WTC11 (cell line): ENCODE measurements at regions not wholly inside any gene's neighbourhood (a gene's known extent, or its start where the extent isn't known, plus 50 kb on each side); places are given as distances from the start of the nearest gene placed in this dataset.
A peak's percentile ranks its signal among the peaks of the same experiment; 100 is the strongest.
"Not testable (repeated sequence)": the region's sequence is repeated elsewhere in the genome, so short reads cannot be mapped to it uniquely, and the experiment has no call there.

ENCODE experiments used
- ATAC-seq: fragments of 200-7000 bp; cut with Tn5 transposase; 2 replicates; pipeline ENCODE4 v1.10.0; 2021; ENCODE audit warnings: mild to moderate bottlenecking, moderate library complexity
- CTCF ChIA-PET: fragments of 300-600 bp; sonication (Branson Sonifier 250); formaldehyde crosslinking; loops from one replicate; lab custom pipeline; 2021; ENCODE audit warnings: antibody characterized with exemption; lab: Charles Lee
- POLR2A ChIA-PET: fragments of 350-600 bp; sonication (Branson Sonifier 250); formaldehyde crosslinking; loops from one replicate; lab custom pipeline; 2021; ENCODE audit warnings: antibody characterized with exemption; lab: Charles Lee
- DNase-seq: peaks from one replicate; pipeline ENCODE4 v3.0.0; 2021; ENCODE audit warnings: low spot score
- H3K27ac Mint-ChIP-seq: 2 replicates; pipeline ENCODE4 v1.8.0; 2021; ENCODE audit warnings: mixed read lengths
- H3K27me3 Mint-ChIP-seq: 2 replicates; pipeline ENCODE4 v1.8.0; 2021; ENCODE audit warnings: low read depth, mild to moderate bottlenecking, moderate library complexity, mixed read lengths
- H3K36me3 Mint-ChIP-seq: 2 replicates; pipeline ENCODE4 v1.8.0; 2021; ENCODE audit warnings: mixed read lengths
- H3K4me1 Mint-ChIP-seq: 2 replicates; pipeline ENCODE4 v1.8.0; 2022; ENCODE audit warnings: mixed read lengths
- H3K4me3 Mint-ChIP-seq: 2 replicates; pipeline ENCODE4 v1.8.0; 2021; ENCODE audit warnings: mild to moderate bottlenecking, moderate library complexity, mixed read lengths
- H3K9me3 Mint-ChIP-seq: 2 replicates; pipeline ENCODE4 v1.8.0; 2021; ENCODE audit warnings: mixed read lengths
- AFF4 ChIP-seq: sonication (generic); formaldehyde crosslinking; IDR thresholded peaks from 2 replicates; pipeline ENCODE4 v1.8.1; 2023; ENCODE audit warnings: mild to moderate bottlenecking, missing genetic modification reagents, borderline replicate concordance
- CBFB ChIP-seq: sonication (generic); formaldehyde crosslinking; IDR thresholded peaks from 2 replicates; pipeline ENCODE4 v1.8.1; 2022; ENCODE audit warnings: mild to moderate bottlenecking, low read depth, missing genetic modification reagents
- CREM ChIP-seq: sonication (generic); formaldehyde crosslinking; IDR thresholded peaks from 2 replicates; pipeline ENCODE4 v1.8.1; 2022; ENCODE audit warnings: mild to moderate bottlenecking, missing genetic modification reagents, moderate library complexity
- ETV6 ChIP-seq: sonication (generic); formaldehyde crosslinking; IDR thresholded peaks from 2 replicates; pipeline ENCODE4 v1.8.1; 2022; ENCODE audit warnings: mild to moderate bottlenecking, missing genetic modification reagents
- FOXP4 ChIP-seq: sonication (generic); formaldehyde crosslinking; IDR thresholded peaks from 2 replicates; pipeline ENCODE4 v1.8.0; 2022; ENCODE audit warnings: mild to moderate bottlenecking, missing genetic modification reagents
- SMAD3 ChIP-seq: sonication (generic); formaldehyde crosslinking; IDR thresholded peaks from 2 replicates; pipeline ENCODE4 v1.8.0; 2022; ENCODE audit warnings: missing genetic modification reagents, mild to moderate bottlenecking, borderline replicate concordance
- TEAD1 ChIP-seq: sonication (generic); formaldehyde crosslinking; IDR thresholded peaks from 2 replicates; pipeline ENCODE4 v1.8.0; 2022; ENCODE audit warnings: mild to moderate bottlenecking, missing genetic modification reagents
- ZBTB43 ChIP-seq: sonication (generic); formaldehyde crosslinking; IDR thresholded peaks from 2 replicates; pipeline ENCODE4 v1.8.1; 2023; ENCODE audit warnings: mild to moderate bottlenecking, missing genetic modification reagents
- ZNF281 ChIP-seq: sonication (generic); formaldehyde crosslinking; IDR thresholded peaks from 2 replicates; pipeline ENCODE4 v1.8.0; 2023; ENCODE audit warnings: mild to moderate bottlenecking, missing genetic modification reagents
- ZNF416 ChIP-seq: fragments of 250-450 bp; sonication (Bioruptor Pico); IDR thresholded peaks from 2 replicates; pipeline ENCODE4 v1.9.0; 2021; ENCODE audit warnings: mild to moderate bottlenecking, inconsistent platforms
- ZNF671 ChIP-seq: fragments of 250-450 bp; sonication (Bioruptor Pico); IDR thresholded peaks from 2 replicates; pipeline ENCODE4 v1.8.0; 2021; ENCODE audit warnings: mild to moderate bottlenecking

GRCh38 chr5:106985174-106985573 lies 685.6 kb downstream of the EFNA5 start:
- Mint-ChIP-seq H3K4me3 (peak overlapping the region; percentile 95), H3K4me1 (peaks cover 53% of the 10 kb centered on the region), H3K27ac (peak overlapping the region; percentile 98), H3K27me3 (no peaks in the 10 kb centered on the region), H3K9me3 (no peaks in the 10 kb centered on the region), H3K36me3 (peaks cover 54% of the 10 kb centered on the region)
- ATAC-seq (no peak; the same call in 1 of the 2 replicates), DNase-seq (no peak)
- CTCF ChIA-PET, result no interaction called here
- POLR2A ChIA-PET, result no interaction called here
- no peak for TF ChIP-seq CBFB (CRISPR knock-in tag)
- TF ChIP-seq ZNF416 (CRISPR knock-in tag), result 0 out of 2 replicates have a peak, but pooled peaks have one; percentile 71
- 0 out of 2 replicates have a peak, but pooled peaks have one; percentile 20 for TF ChIP-seq ZNF671
- TF ChIP-seq, all 79 proteins: peak for 2

GRCh38 chr5:106979178-106979577 lies 691.6 kb downstream of the EFNA5 start:
- ATAC-seq, DNase-seq, CTCF ChIA-PET, POLR2A ChIA-PET, H3K9me3 Mint-ChIP-seq, H3K27me3 Mint-ChIP-seq: not testable (repeated sequence)
- H3K27ac Mint-ChIP-seq, result peak overlapping the region; percentile 98
- H3K4me1 Mint-ChIP-seq, result peaks cover 64% of the 10 kb centered on the region
- peak overlapping the region; percentile 95 for H3K4me3 Mint-ChIP-seq
- H3K36me3 Mint-ChIP-seq, result peaks cover 44% of the 10 kb centered on the region

GRCh38 chr5:106978582-106979165 lies 692.1 kb downstream of the EFNA5 start:
- POLR2A ChIA-PET, ATAC-seq, CTCF ChIA-PET, H3K9me3 Mint-ChIP-seq, H3K27me3 Mint-ChIP-seq: not testable (repeated sequence)
- Mint-ChIP-seq H3K4me3 (peak overlapping the region; percentile 95), H3K4me1 (peaks cover 64% of the 10 kb centered on the region), H3K36me3 (peaks cover 40% of the 10 kb centered on the region), H3K27ac (peak overlapping the region; percentile 98)
- peak; percentile 18 for DNase-seq
- 0 out of 2 replicates have a peak, but pooled peaks have one; percentile 73 for TF ChIP-seq AFF4 (CRISPR knock-in tag)
- 0 out of 2 replicates have a peak, but pooled peaks have one; percentile 25 for TF ChIP-seq SMAD3 (CRISPR knock-in tag)
- 0 out of 2 replicates have a peak, but pooled peaks have one; percentile 32 for TF ChIP-seq ZBTB43 (CRISPR knock-in tag)
- peak; percentile 78; the same call in 1 of the 2 replicates for TF ChIP-seq TEAD1 (CRISPR knock-in tag)
- 0 out of 2 replicates have a peak, but pooled peaks have one; percentile 9 for TF ChIP-seq FOXP4 (CRISPR knock-in tag)
- peak; percentile 69; the same call in 1 of the 2 replicates for TF ChIP-seq ETV6
- 0 out of 2 replicates have a peak, but pooled peaks have one; percentile 23 for TF ChIP-seq CREM (CRISPR knock-in tag)
- TF ChIP-seq ZNF281, result 0 out of 2 replicates have a peak, but pooled peaks have one; percentile 41
